NOMO-1 (cell line): ENCODE measurements at regions not wholly inside any gene's neighbourhood (a gene's known extent, or its start where the extent isn't known, plus 50 kb on each side); places are given as distances from the start of the nearest gene placed in this dataset.

Source experiments
- DNase-seq, 2 experiments: peaks; one replicate each; lab custom pipeline; 2025; ENCODE audit not compliant: unreplicated experiment in 2 of 2; lab: John Stamatoyannopoulos, UW

GRCh38 chr2:10520154-10520553 lies 72.0 kb upstream of the ODC1 start:
- no peak for DNase-seq

GRCh38 chr2:10519394-10519740 lies 71.2 kb upstream of the ODC1 start:
- DNase-seq: no peak

GRCh38 chr2:10518470-10519393 lies 70.6 kb upstream of the ODC1 start:
- no peak for DNase-seq

GRCh38 chr2:10517351-10518043 lies 69.4 kb upstream of the ODC1 start:
- DNase-seq: no peak

GRCh38 chr2:10515887-10516286 lies 67.8 kb upstream of the ODC1 start:
- no peak for DNase-seq

GRCh38 chr2:10514743-10515142 lies 66.6 kb upstream of the ODC1 start:
- DNase-seq: peak; percentile 89 to 98

GRCh38 chr2:10514273-10514672 lies 66.1 kb upstream of the ODC1 start:
- no peak for DNase-seq

GRCh38 chr2:10513201-10513600 lies 65.1 kb upstream of the ODC1 start:
- no peak for DNase-seq

- DNase-seq: no peak
Measured at GRCh38 chr2:10508038-10508437, 59.9 kb upstream of the ODC1 start.

GRCh38 chr2:10507106-10507505 lies 59.0 kb upstream of the ODC1 start:
- DNase-seq: no peak

GRCh38 chr2:10504994-10505820 lies 57.1 kb upstream of the ODC1 start:
- no peak for DNase-seq

- DNase-seq: no peak
Measured at GRCh38 chr2:10504370-10504993, 56.4 kb upstream of the ODC1 start.

- no peak for DNase-seq
Measured at GRCh38 chr2:10502803-10503107, 54.6 kb upstream of the ODC1 start.

- DNase-seq: no peak
Measured at GRCh38 chr2:10501980-10502802, 54.1 kb upstream of the ODC1 start.

GRCh38 chr2:10501451-10501961 lies 53.4 kb upstream of the ODC1 start:
- no peak for DNase-seq

GRCh38 chr2:10500601-10501361 lies 52.7 kb upstream of the ODC1 start:
- no peak for DNase-seq

- DNase-seq: no peak
Measured at GRCh38 chr2:10499911-10500521, 51.9 kb upstream of the ODC1 start.

- DNase-seq: no peak
Measured at GRCh38 chr2:10499275-10499907, 51.3 kb upstream of the ODC1 start.
